Spleen (tissue), 7 donors: ENCODE measurements at regions not wholly inside any gene's neighbourhood (a gene's known extent, or its start where the extent isn't known, plus 50 kb on each side); places are given as distances from the start of the nearest gene placed in this dataset.

ENCODE experiments used
- CTCF ChIP-seq, 11 experiments: fragments of 200-600 bp in 7 of 11; fragments of 450-650 bp in 4 of 11; sonication (generic) in 4 of 11; IDR thresholded peaks in 8 of 11; conservative IDR thresholded peaks in 3 of 11; 1 replicate in 7 of 11; 2 replicates in 4 of 11; pipeline versions ENCODE4 v1.4.0 to v1.8.0; 2016 to 2021; ENCODE audit warnings: antibody characterized with exemption in 11 of 11, inconsistent platforms in 4 of 11, mild to moderate bottlenecking in 1 of 11
- POLR2A ChIP-seq, 3 donors: fragments of 450-650 bp; IDR thresholded peaks; one replicate each; pipeline ENCODE4 v1.5.1; 2017; ENCODE audit warnings: antibody characterized with exemption in 3 of 3, mild to moderate bottlenecking in 1 of 3
- POLR2AphosphoS5 ChIP-seq, 3 donors: sonication (generic); formaldehyde crosslinking; IDR thresholded peaks; one replicate each; pipeline ENCODE4 v1.5.1; 2017; ENCODE audit warnings: antibody characterized with exemption in 3 of 3
- donor health status: DM: no; HTN: no; CAD: no; lungs with moderate emphysema.
- donor health status: DM: no; HTN: no; CAD: no.
- donor health status: DM: no; HTN: no; CAD: no.

GRCh38 chr3:30951826-30952225 is 57.4 kb upstream of the GADL1 start:
- TF ChIP-seq POLR2AphosphoS5 (IDR thresholded peaks at IDR 0.05) (no peak), POLR2A (IDR thresholded peaks at IDR 0.05) (no peak), CTCF (IDR thresholded peaks at IDR 0.05 in 8 of 11, conservative IDR thresholded peaks at IDR 0.05 in 3 of 11) (no peak)
